Prostate gland (tissue), 2 donors: ENCODE measurements at regions not wholly inside any gene's neighbourhood (a gene's known extent, or its start where the extent isn't known, plus 50 kb on each side); places are given as distances from the start of the nearest gene placed in this dataset.

Experiments
- DNase-seq: peaks from one replicate; pipeline ENCODE4 v3.0.0-alpha.2; 2019; ENCODE audit warnings: low spot score
- H3K27ac ChIP-seq, 2 donors: fragments of 200-600 bp; sonication (generic); 2 replicates each; pipeline ENCODE4 v1.5.1; 2017 to 2019
- H3K27me3 ChIP-seq: fragments of 200-600 bp; sonication (generic); replicated peaks from 2 replicates; pipeline ENCODE4 v1.5.1; 2019; ENCODE audit not compliant: insufficient read depth
- H3K36me3 ChIP-seq, 2 donors: fragments of 200-600 bp; sonication (generic); 1 replicate in 1 of 2; 2 replicates in 1 of 2; pipeline versions ENCODE4 v1.5.1 to v1.8.1; 2017 to 2019
- H3K4me1 ChIP-seq: fragments of 200-600 bp; sonication (generic); replicated peaks from 2 replicates; pipeline ENCODE4 v1.5.1; 2019
- H3K4me3 ChIP-seq, 2 donors: fragments of 200-600 bp; sonication (generic); 2 replicates each; pipeline ENCODE4 v1.5.1; 2017 to 2019
- H3K9me3 ChIP-seq: fragments of 200-600 bp; sonication (generic); 2 replicates; pipeline ENCODE4 v1.5.1; 2017
- CTCF ChIP-seq, 4 experiments: fragments of 200-600 bp in 2 of 4; fragments of 450-650 bp in 2 of 4; sonication (generic) in 2 of 4; IDR thresholded peaks; 1 replicate in 3 of 4; 2 replicates in 1 of 4; pipeline ENCODE4 v1.5.1; 2016 to 2019; ENCODE audit warnings: antibody characterized with exemption in 4 of 4, mild to moderate bottlenecking in 2 of 4, moderate library complexity in 2 of 4
- POLR2A ChIP-seq: fragments of 450-650 bp; IDR thresholded peaks from one replicate; pipeline ENCODE4 v1.6.1; 2016; ENCODE audit warnings: antibody characterized with exemption, mild to moderate bottlenecking
- POLR2AphosphoS5 ChIP-seq: sonication (generic); formaldehyde crosslinking; IDR thresholded peaks from one replicate; pipeline ENCODE4 v1.6.1; 2017; ENCODE audit warnings: antibody characterized with exemption
- WGBS: methylation state at CpG from one replicate; pipeline ENCODE4 v1.1.5; 2018; 5-methylcytosine and 5-hydroxymethylcytosine counted together
- intact Hi-C: fragments of 100-400 bp; cut with DNase I; formaldehyde crosslinking; loops from one replicate; pipeline ENCODE4 v1.14.2; 2022

- Histone ChIP-seq H3K9me3 (no peaks in the 10 kb centered on the region), H3K4me3 (no peak overlapping the region), H3K36me3 (no peaks in the 10 kb centered on the region), H3K4me1 (no peaks in the 10 kb centered on the region), H3K27ac (no peak overlapping the region), H3K27me3 (no peaks in the 10 kb centered on the region)
- 5% methylated on average over 3 of the region's 3 CpGs for WGBS
- TF ChIP-seq POLR2AphosphoS5 (no peak), POLR2A (no peak), CTCF (IDR thresholded peaks at IDR 0.05) (no peak)
- DNase-seq: no peak
- intact Hi-C loops: no loop called here
Measured at GRCh38 chr3:22713936-22714335, 489.2 kb upstream of the UBE2E2 start.

- no peaks in the 10 kb centered on the region for H3K4me1 ChIP-seq
- H3K27me3 ChIP-seq: no peaks in the 10 kb centered on the region
- 70% methylated on average over 1 of the region's 1 CpG for WGBS
- no peak for TF ChIP-seq POLR2AphosphoS5
- TF ChIP-seq CTCF (IDR thresholded peaks at IDR 0.05): no peak
- TF ChIP-seq POLR2A: no peak
- H3K27ac ChIP-seq: no peak overlapping the region
- intact Hi-C loops: no loop called here
- no peaks in the 10 kb centered on the region for H3K9me3 ChIP-seq
- no peak for DNase-seq
- H3K4me3 ChIP-seq: no peak overlapping the region
- H3K36me3 ChIP-seq: no peaks in the 10 kb centered on the region
Measured at GRCh38 chr3:22714749-22715148, 488.4 kb upstream of the UBE2E2 start.

GRCh38 chr3:22720596-22720995 lies 482.5 kb upstream of the UBE2E2 start:
- intact Hi-C loops: no loop called here
- TF ChIP-seq POLR2AphosphoS5 (no peak), CTCF (IDR thresholded peaks at IDR 0.05) (no peak), POLR2A (no peak)
- Histone ChIP-seq H3K4me3 (no peak overlapping the region), H3K36me3 (no peaks in the 10 kb centered on the region), H3K27me3 (no peaks in the 10 kb centered on the region), H3K9me3 (no peaks in the 10 kb centered on the region), H3K27ac (no peak overlapping the region), H3K4me1 (no peaks in the 10 kb centered on the region)
- 34% methylated on average over 1 of the region's 1 CpG for WGBS
- no peak for DNase-seq

GRCh38 chr3:22724420-22724819 lies 478.7 kb upstream of the UBE2E2 start:
- H3K27me3 ChIP-seq: no peaks in the 10 kb centered on the region
- no peaks in the 10 kb centered on the region for H3K4me1 ChIP-seq
- no peak for DNase-seq
- H3K4me3 ChIP-seq: no peak overlapping the region
- no peak overlapping the region for H3K27ac ChIP-seq
- intact Hi-C loops: no loop called here
- no peaks in the 10 kb centered on the region for H3K36me3 ChIP-seq
- no peaks in the 10 kb centered on the region for H3K9me3 ChIP-seq
- TF ChIP-seq POLR2A: no peak
- TF ChIP-seq CTCF (IDR thresholded peaks at IDR 0.05): no peak
- no peak for TF ChIP-seq POLR2AphosphoS5

- H3K27ac ChIP-seq: no peak overlapping the region
- no peaks in the 10 kb centered on the region for H3K36me3 ChIP-seq
- TF ChIP-seq POLR2A: no peak
- no peak for TF ChIP-seq POLR2AphosphoS5
- TF ChIP-seq CTCF (IDR thresholded peaks at IDR 0.05): no peak
- WGBS: 80% methylated on average over 1 of the region's 1 CpG
- H3K9me3 ChIP-seq: no peaks in the 10 kb centered on the region
- H3K4me3 ChIP-seq: no peak overlapping the region
- no peaks in the 10 kb centered on the region for H3K27me3 ChIP-seq
- no peaks in the 10 kb centered on the region for H3K4me1 ChIP-seq
- intact Hi-C loops: no loop called here
- no peak for DNase-seq
Measured at GRCh38 chr3:22728406-22728805, 474.7 kb upstream of the UBE2E2 start.
